ENCODE measurements at regions not wholly inside any gene's neighbourhood (a gene's known extent, or its start where the extent isn't known, plus 50 kb on each side); places are given as distances from the start of the nearest gene placed in this dataset.

GRCh38 chr22:49449811-49450446, 377.7 kb downstream of the BRD1 start:
- no peak for DNase-seq

- DNase-seq, result no peak
These were observed 378.3 kb downstream of the BRD1 start for GRCh38 chr22:49449377-49449776.

- DNase-seq, result no peak
These were observed 379.1 kb downstream of the BRD1 start for GRCh38 chr22:49448526-49448925.

GRCh38 chr22:49447837-49448236, 379.8 kb downstream of the BRD1 start:
- no peak for DNase-seq

GRCh38 chr22:49446759-49447710, 380.6 kb downstream of the BRD1 start:
- no peak for DNase-seq

GRCh38 chr22:49446145-49446758, 381.4 kb downstream of the BRD1 start:
- DNase-seq, result no peak

GRCh38 chr22:49444781-49445180, 382.9 kb downstream of the BRD1 start:
- no peak for DNase-seq

- no peak for DNase-seq
These were observed 386.7 kb downstream of the BRD1 start for GRCh38 chr22:49440931-49441330.

GRCh38 chr22:49439373-49439772, 388.3 kb downstream of the BRD1 start:
- DNase-seq, result no peak

- no peak for DNase-seq
These were observed 389.7 kb downstream of the BRD1 start for GRCh38 chr22:49437956-49438355.

GRCh38 chr22:49437356-49437755, 390.3 kb downstream of the BRD1 start:
- no peak for DNase-seq

- no peak for DNase-seq
These were observed 391.6 kb downstream of the BRD1 start for GRCh38 chr22:49436056-49436455.

GRCh38 chr22:49435596-49435995, 392.1 kb downstream of the BRD1 start:
- no peak for DNase-seq

GRCh38 chr22:49433717-49434611, 393.7 kb downstream of the BRD1 start:
- DNase-seq, result no peak

- no peak for DNase-seq
These were observed 394.7 kb downstream of the BRD1 start for GRCh38 chr22:49432897-49433443.

GRCh38 chr22:49432211-49432896, 395.3 kb downstream of the BRD1 start:
- DNase-seq, result no peak

- no peak for DNase-seq
These were observed 396.1 kb downstream of the BRD1 start for GRCh38 chr22:49431551-49431950.

GRCh38 chr22:49429066-49429465, 398.6 kb downstream of the BRD1 start:
- no peak for DNase-seq

- DNase-seq, result no peak
These were observed 399.7 kb downstream of the BRD1 start for GRCh38 chr22:49427941-49428340.

GRCh38 chr22:49427341-49427740, 400.3 kb downstream of the BRD1 start:
- no peak for DNase-seq

GRCh38 chr22:49426618-49427266, 400.9 kb downstream of the BRD1 start:
- DNase-seq, result no peak
